ENCODE measurements at regions not wholly inside any gene's neighbourhood (a gene's known extent, or its start where the extent isn't known, plus 50 kb on each side); places are given as distances from the start of the nearest gene placed in this dataset.

GRCh38 chr7:121578669-121579068 is 182.6 kb upstream of the FAM3C start:
- TF ChIP-seq CTCF (IDR thresholded peaks at IDR 0.05), result no peak
- no peak for TF ChIP-seq POLR2A (IDR thresholded peaks at IDR 0.05)

Measured in Peyer's patch (tissue), 4 donors.